Activated naive CD8-positive, alpha-beta T cell treated with anti-CD3 and anti-CD28 coated beads, Interleukin-2, amount 50 U/mL, for 16 hours (primary cell): ENCODE measurements at regions not wholly inside any gene's neighbourhood (a gene's known extent, or its start where the extent isn't known, plus 50 kb on each side); places are given as distances from the start of the nearest gene placed in this dataset.
"Not testable (repeated sequence)": the region's sequence is repeated elsewhere in the genome, so short reads cannot be mapped to it uniquely, and the experiment has no call there.

Experiments used
- DNase-seq: peaks from one replicate; pipeline ENCODE4 v3.0.0-alpha.2; 2020; ENCODE audit warnings: low read depth, low spot score

DNA sequence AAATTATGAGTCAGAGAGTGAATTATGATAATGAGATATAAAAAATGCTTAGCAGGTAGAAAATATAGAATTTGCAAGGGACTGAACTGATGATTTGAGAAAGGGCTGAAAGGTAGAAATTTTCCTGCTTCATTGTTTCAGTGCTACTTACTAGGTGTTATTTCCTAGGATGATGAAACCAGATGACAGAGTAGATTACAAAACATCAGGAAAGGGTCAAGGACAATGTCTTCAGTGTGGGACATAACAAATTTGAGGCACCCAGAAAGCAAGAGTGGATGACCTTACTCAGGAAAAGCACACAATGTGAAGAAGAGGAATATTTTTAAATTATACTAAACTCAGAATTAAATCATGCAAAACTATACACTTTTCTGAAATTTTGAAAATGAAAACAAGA lies 102.1 kb downstream of the SHCBP1 start:
- no peak for DNase-seq

DNA sequence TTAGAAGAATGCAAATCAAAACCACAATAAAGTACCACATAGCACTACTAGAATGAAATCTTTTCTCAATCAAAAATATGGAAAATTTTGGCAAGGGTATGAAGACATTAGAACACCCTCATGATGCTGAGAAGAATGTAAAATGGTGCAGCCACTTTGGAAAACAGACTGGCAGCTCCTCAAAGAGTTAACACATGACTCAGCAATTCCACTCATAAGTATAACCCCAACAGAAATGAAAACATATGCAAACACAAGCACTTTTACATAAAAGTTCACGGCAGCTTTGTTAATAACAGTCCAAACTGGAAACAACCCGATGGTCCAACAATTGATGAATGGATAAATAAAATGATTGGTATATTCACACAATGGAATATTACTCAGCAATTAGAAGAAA lies 124.5 kb downstream of the SHCBP1 start:
- DNase-seq = no peak

DNA sequence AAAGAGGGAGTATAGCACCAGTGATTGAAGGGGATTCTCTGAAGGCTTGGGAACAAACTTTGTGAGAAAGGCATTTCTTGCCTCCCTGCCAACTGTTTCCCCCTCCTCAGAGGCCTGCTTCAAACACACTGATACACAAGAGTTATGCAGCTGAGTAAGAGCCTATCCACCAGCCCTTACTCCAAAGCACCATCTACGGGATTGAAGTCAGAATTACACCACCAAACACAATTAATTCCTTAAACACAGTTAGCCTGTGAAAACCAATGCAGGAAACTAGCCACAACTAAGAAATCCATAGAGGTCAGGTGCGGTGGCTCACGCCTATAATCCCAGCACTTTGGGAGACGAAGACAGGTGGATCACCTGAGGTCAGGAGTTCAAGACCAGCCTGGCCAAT lies 138.3 kb downstream of the SHCBP1 start:
- DNase-seq = no peak

- no peak for DNase-seq
These were observed 154.9 kb downstream of the SHCBP1 start for GRCh38 chr16:46466239-46466638.

- DNase-seq = not testable (repeated sequence)
These were observed 166.4 kb downstream of the SHCBP1 start for GRCh38 chr16:46454801-46455200.

DNA sequence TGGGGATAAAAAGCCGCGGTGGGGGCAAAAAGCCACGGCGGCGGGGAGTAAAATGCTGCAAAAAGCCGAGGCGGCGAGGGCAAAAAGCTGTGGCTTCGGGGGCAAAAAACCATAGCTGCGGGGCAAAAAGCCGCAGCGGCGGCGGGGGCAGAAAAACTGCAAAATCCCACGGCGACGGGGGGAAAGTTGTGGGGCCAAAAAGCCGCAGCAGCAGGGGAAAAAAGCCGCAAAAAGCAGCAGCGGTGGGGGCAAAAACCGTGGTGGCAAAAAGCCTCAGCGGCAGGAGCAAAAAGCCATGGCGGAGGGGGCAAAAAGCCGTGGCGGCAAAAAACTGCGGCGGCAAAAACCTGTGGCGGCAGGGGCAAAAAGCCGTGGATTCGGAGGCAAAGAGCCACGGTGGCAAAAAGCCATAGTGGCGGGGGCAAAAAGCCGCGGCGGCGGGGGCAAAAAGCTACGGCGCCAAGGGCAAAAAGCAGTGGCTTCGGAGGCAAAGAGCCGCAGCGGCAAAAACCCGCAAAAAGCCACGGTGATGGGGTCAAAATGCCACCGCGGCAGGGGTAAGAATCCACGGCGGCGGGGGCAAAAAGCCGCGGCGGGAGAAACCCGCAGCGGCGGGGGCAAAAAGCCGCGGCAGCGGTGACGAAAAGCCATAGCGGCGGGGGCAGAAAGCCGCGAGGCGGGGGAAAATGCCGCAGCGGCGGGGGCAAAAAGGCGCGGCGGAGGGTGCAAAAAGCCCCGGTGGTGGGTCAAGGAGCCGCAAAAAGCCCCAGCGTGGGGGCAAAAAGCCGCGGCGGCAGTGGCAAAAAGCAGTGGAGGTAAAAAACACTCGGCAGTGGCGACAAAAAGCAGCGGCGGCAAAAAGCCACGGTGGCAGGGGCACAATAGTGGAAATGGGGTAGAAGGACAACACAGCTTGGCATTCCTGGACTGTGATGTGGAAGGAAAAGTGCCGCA lies 192.8 kb downstream of the SHCBP1 start:
- no peak for DNase-seq

DNA sequence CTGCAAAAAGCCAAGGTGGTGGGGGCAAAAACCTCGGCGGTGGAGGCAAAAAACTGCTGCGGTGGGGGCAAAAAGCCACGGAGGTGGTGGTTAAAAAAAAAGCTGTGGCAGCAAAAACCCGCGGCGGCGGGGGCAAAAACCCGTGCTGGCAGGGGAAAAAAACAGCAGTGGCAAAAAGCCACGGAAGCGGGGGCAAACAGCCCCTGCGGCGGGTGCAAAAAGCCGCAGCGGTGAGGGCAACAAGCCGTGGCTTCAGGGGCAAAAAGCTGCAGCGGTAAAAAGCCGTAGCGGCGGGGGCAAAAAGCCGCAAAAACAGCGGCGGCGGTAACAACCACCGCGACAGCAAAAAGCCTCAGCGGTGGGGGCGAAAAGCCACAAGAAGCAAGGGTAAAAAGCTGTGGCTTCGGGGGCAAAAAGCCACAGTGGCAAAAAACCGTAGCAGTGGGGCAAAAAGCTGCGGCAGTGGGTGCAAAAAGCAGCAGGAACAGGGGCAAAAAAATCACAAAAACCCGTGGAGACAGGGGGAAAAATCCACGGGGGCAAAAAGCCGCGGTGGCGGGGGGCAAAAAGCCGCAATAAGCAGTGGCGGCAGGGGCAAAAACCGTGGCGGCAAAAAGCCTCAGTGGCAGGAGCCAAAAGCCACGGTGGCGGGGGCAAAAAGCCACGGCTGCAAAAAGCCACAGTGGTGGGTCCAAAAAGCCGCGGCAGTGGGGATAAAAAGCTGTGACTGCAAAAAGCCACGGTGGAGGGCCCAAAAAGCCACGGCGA lies 193.7 kb downstream of the SHCBP1 start:
- DNase-seq = no peak

DNA sequence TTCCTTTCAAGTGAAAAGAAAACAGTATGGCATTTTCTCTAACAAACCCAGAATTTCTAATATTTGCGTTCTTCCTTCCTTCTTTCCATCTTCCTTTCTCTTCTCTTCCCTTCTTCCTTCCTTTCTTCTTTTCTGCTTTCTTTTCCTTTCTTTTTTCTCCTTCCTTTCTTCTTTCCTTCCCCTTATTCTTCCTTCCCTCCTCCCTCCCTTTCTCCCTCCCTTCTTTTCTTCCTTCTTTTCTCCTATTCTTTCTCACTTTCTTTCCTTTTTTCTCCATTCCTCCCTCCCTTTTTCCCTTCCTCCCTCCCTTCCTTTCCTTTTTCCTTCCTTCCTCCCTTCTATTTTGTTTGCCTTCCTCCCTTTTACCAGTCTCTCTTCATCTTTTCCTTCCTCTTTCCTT lies 194.8 kb downstream of the SHCBP1 start:
- DNase-seq = no peak

DNA sequence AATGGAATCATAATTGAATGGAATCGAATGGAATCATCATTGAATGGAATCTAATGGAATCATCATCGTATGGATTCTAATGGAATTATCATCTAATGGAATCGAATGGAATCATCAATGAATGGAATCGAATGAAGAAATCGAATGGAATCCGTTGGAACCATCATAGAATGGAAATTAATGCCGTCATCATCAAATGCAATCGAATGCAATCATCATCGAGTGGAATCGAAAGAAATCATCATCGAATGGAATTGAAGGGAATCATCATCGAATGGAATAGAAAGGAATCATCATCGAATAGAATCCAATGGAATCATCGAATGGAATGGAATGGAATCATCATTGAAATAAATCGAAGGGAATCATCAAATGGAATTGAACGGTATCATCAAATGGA lies 217.2 kb downstream of the SHCBP1 start:
- no peak for DNase-seq

GRCh38 chr16:46398559-46398958 lies 222.6 kb downstream of the SHCBP1 start:
- not testable (repeated sequence) for DNase-seq

- DNase-seq = not testable (repeated sequence)
These were observed 224.3 kb downstream of the SHCBP1 start for GRCh38 chr16:46396883-46397270.

- not testable (repeated sequence) for DNase-seq
These were observed 224.9 kb downstream of the SHCBP1 start for GRCh38 chr16:46396131-46396882.

GRCh38 chr16:46395391-46395921 lies 225.7 kb downstream of the SHCBP1 start:
- DNase-seq = not testable (repeated sequence)

- not testable (repeated sequence) for DNase-seq
These were observed 226.2 kb downstream of the SHCBP1 start for GRCh38 chr16:46394963-46395362.

DNA sequence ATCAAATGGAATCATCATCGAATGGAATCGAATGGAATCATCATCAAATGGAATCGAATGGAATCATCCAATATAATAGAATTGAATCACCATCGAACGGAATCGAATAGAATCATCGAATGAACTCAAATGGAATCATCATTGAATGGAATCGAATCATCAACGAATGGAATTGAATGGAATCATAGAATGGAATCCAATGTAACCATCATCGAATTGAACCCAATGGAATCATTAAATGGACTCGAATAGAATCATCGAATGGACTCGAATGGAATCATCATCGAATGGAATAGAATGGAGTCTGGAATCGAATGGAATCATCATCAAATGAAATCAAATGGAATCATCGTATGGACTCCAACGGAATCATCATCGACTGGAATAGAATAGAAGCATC lies 227.0 kb downstream of the SHCBP1 start:
- not testable (repeated sequence) for DNase-seq

DNA sequence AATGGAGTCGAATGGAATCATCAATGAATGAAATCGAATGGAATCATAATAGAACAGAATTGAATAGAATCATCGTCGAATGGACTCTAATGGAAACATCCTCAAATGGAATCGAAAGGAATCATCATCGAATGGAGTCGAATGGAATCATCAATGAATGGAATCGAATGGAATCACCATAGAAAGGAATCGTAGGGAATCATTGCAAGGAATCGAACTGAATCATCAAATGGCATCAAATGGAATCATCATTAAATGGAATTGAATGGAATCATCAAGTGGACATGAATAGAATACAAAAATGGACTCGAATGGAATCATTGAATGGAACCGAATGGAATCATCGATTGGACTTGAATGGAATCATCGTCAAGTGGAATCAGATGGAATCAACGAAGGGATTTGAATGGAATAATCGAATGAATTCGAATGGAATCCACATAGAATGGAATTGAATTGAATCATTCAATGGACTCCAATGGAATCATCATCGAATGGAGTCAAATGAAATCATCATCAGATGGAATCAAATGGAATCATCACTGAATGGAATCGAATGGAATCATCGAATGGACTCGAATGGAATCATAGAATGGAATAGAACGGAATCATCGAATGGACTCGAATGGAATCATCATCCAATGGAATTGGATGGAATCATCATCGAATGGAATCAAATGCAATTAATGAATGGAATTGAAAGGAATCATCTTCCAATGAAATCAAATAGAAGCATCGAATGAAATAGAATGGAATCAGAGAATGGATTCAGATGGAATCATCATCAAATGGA lies 228.1 kb downstream of the SHCBP1 start:
- DNase-seq = not testable (repeated sequence)

DNA sequence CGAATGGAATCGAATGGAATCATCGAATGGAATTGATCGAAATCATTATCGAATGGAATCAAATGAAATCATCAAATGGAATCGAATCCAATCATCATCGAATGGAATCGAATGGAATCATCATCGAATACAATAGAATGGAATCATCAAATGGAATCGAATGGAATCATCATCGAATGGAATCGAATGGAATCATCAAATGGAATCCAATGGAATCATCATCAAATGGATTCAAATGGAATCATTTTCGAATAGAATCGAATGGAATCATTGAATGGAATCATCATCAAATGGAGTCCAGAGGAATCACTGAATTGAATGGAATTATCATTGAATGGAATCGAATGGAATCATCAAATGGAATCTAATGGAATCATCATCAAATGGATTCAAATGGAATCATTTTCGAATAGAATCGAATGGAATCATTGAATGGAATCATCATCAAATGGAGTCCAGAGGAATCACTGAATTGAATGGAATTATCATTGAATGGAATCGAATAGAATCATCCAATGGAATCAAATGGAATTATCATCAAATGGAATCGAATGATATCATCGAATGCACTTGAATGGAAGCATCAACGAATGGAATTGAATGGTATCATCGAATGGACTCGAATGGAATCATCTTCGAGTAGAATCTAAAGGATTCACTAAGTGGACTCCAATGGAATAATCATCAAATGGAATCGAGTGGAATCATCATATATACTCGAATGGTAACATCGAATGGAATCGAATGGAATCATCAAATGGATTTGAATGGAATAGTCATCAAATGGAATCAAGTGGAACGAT lies 230.3 kb downstream of the SHCBP1 start:
- DNase-seq = peak; percentile 42

- DNase-seq = peak; percentile 80
These were observed 231.6 kb downstream of the SHCBP1 start for GRCh38 chr16:46389561-46390041.

- DNase-seq = not testable (repeated sequence)
These were observed 232.2 kb downstream of the SHCBP1 start for GRCh38 chr16:46388939-46389491.
